Endothelial cell of umbilical vein (primary cell): ENCODE measurements at regions not wholly inside any gene's neighbourhood (a gene's known extent, or its start where the extent isn't known, plus 50 kb on each side); places are given as distances from the start of the nearest gene placed in this dataset.

ENCODE experiments used
- BruUV-seq: library from RNA; stranded (reverse); fragments of 400-500 nt; replicated peaks from 2 replicates; lab custom pipeline; 2021; lab: Mats Ljungman, UMichigan
- CTCF ChIA-PET: fragments of 300-600, 350-600 bp; sonication (Branson Sonifier 250); formaldehyde crosslinking; loops from one replicate; lab custom pipeline; 2021; ENCODE audit warnings: antibody characterized with exemption, inconsistent platforms; lab: Charles Lee
- POLR2A ChIA-PET: fragments of 300-600, 350-600 bp; sonication (Branson Sonifier 250); formaldehyde crosslinking; loops from one replicate; lab custom pipeline; 2021; ENCODE audit warnings: antibody characterized with exemption, inconsistent platforms; lab: Charles Lee
- DNase-seq: peaks from one replicate; pipeline ENCODE4 v3.0.0-alpha.2; 2011; ENCODE audit warnings: low read depth, low spot score
- FAIRE-seq: peaks from 2 replicates; lab custom pipeline; 2011; peaks lifted over from hg19 to GRCh38; lab: Jason Lieb, UNC
- H2AFZ ChIP-seq: 2 replicates; pipeline ENCODE4 v1.6.0; 2012; ENCODE audit warnings: low read depth, low read length, control low read depth, inconsistent platforms
- H3K27ac ChIP-seq: 2 replicates; pipeline ENCODE4 v1.5.1; 2011; ENCODE audit warnings: low read depth, mild to moderate bottlenecking, control low read depth, low read length, moderate library complexity; ENCODE audit not compliant: insufficient read depth
- H3K27me3 ChIP-seq, 2 experiments: 2 replicates each; pipeline versions ENCODE4 v1.6.0 to v1.6.1; 2011; ENCODE audit warnings: low read length in 2 of 2, mixed read lengths in 1 of 2; ENCODE audit not compliant: control insufficient read depth in 2 of 2, insufficient read depth in 2 of 2
- H3K36me3 ChIP-seq, 2 experiments: 2 replicates in 1 of 2; 3 replicates in 1 of 2; pipeline ENCODE4 v1.5.1; 2011; ENCODE audit warnings: low read length in 2 of 2, mild to moderate bottlenecking in 1 of 2, moderate library complexity in 1 of 2; ENCODE audit not compliant: control insufficient read depth in 2 of 2, insufficient read depth in 2 of 2; ENCODE audit errors: extremely low read depth in 1 of 2
- H3K4me1 ChIP-seq: 3 replicates; pipeline ENCODE4 v1.5.1; 2011; ENCODE audit warnings: mild to moderate bottlenecking, low read length; ENCODE audit not compliant: control insufficient read depth, insufficient read depth; ENCODE audit errors: extremely low read depth
- H3K4me2 ChIP-seq: 2 replicates; pipeline ENCODE4 v1.6.1; 2011; ENCODE audit warnings: low read length, control low read depth, mixed read lengths; ENCODE audit not compliant: insufficient read depth
- H3K4me3 ChIP-seq, 3 experiments: fragments of 200-600 bp in 1 of 3; sonication (generic), shearing (Covaris generic) in 1 of 3; replicated peaks in 1 of 3; 2 replicates each; pipeline ENCODE4 v1.5.1; 2011 to 2016; ENCODE audit warnings: control low read depth in 3 of 3, low read length in 3 of 3, mild to moderate bottlenecking in 2 of 3, inconsistent platforms in 1 of 3, low read depth in 1 of 3, moderate library complexity in 1 of 3; ENCODE audit not compliant: insufficient read depth in 1 of 3
- H3K79me2 ChIP-seq: 2 replicates; pipeline ENCODE4 v1.6.0; 2012; ENCODE audit warnings: low read length, inconsistent platforms; ENCODE audit not compliant: control insufficient read depth, insufficient read depth
- H3K9ac ChIP-seq: replicated peaks from 2 replicates; pipeline ENCODE3; 2011; ENCODE audit warnings: low read length, control low read depth; ENCODE audit not compliant: insufficient read depth; ENCODE audit errors: extremely low read depth
- H3K9me1 ChIP-seq: replicated peaks from 3 replicates; pipeline ENCODE4 v1.6.0; 2011; ENCODE audit warnings: mild to moderate bottlenecking, low read length; ENCODE audit not compliant: control insufficient read depth, insufficient read depth; ENCODE audit errors: extremely low read depth
- H3K9me3 ChIP-seq: replicated peaks from 2 replicates; pipeline ENCODE4 v1.5.1; 2012; ENCODE audit warnings: low read length, inconsistent platforms; ENCODE audit not compliant: control insufficient read depth, insufficient read depth
- H4K20me1 ChIP-seq: replicated peaks from 2 replicates; pipeline ENCODE3; 2011; ENCODE audit warnings: mild to moderate bottlenecking, low read length; ENCODE audit not compliant: control insufficient read depth, insufficient read depth; ENCODE audit errors: extremely low read depth
- CTCF ChIP-seq, 2 donors: IDR thresholded peaks; 1 replicate in 1 of 2; 2 replicates in 1 of 2; pipeline ENCODE4 v1.5.1; 2011; ENCODE audit warnings: low read length in 2 of 2, mild to moderate bottlenecking in 2 of 2, moderate library complexity in 2 of 2, control low read depth in 1 of 2, inconsistent platforms in 1 of 2, low read depth in 1 of 2; ENCODE audit not compliant: insufficient read depth in 1 of 2; ENCODE audit errors: extremely low read depth in 1 of 2
- EZH2 ChIP-seq: IDR thresholded peaks from 2 replicates; pipeline ENCODE4 v1.6.1; 2012; ENCODE audit warnings: borderline replicate concordance, low read depth, mild to moderate bottlenecking, moderate library complexity, low read length, inconsistent platforms; ENCODE audit not compliant: severe bottlenecking
- FOS ChIP-seq: IDR thresholded peaks from 2 replicates; pipeline ENCODE4 v1.6.1; 2011; ENCODE audit warnings: mild to moderate bottlenecking, low read length, moderate library complexity, borderline replicate concordance; ENCODE audit not compliant: insufficient read depth
- GATA2 ChIP-seq: IDR thresholded peaks from 2 replicates; pipeline ENCODE4 v1.7.0; 2011; ENCODE audit warnings: low read depth, mild to moderate bottlenecking, moderate library complexity, mixed read lengths, low read length; ENCODE audit not compliant: insufficient read length, insufficient read depth
- JUN ChIP-seq: IDR thresholded peaks from 2 replicates; pipeline ENCODE4 v1.6.1; 2011; ENCODE audit warnings: borderline replicate concordance, low read depth; ENCODE audit not compliant: insufficient read length, insufficient read depth
- MAX ChIP-seq: IDR thresholded peaks from 2 replicates; pipeline ENCODE4 v1.6.1; 2011; ENCODE audit not compliant: insufficient read depth, insufficient read length
- MYC ChIP-seq: IDR thresholded peaks from one replicate; pipeline ENCODE4 v1.6.1; 2011; ENCODE audit warnings: mild to moderate bottlenecking, low read depth, low read length
- POLR2A ChIP-seq: IDR thresholded peaks from 2 replicates; pipeline ENCODE4 v1.6.1; 2012; ENCODE audit warnings: low read depth, mild to moderate bottlenecking, control low read depth, low read length
- POLR2AphosphoS5 ChIP-seq: IDR thresholded peaks from 2 replicates; pipeline ENCODE4 v1.6.1; 2012; ENCODE audit warnings: low read depth, mild to moderate bottlenecking, control low read depth, low read length, moderate library complexity; ENCODE audit not compliant: insufficient read depth
- dilution Hi-C: fragments of 300-500 bp; cut with MboI; formaldehyde crosslinking; loops from one replicate; pipeline ENCODE4 v1.15.0; 2019; ENCODE audit warnings: low sequenced_read_pairs; ENCODE audit not compliant: extremely low pct_ligation_motif_present
- intact Hi-C: fragments of 100-400 bp; cut with micrococcal nuclease; formaldehyde crosslinking; loops from one replicate; pipeline ENCODE4 v1.10.0; 2022

GRCh38 chr2:58568901-58569300 is 327.8 kb upstream of the FANCL start:
- dilution Hi-C loops (no loop called here), intact Hi-C loops (no loop called here)
- Histone ChIP-seq H3K4me2 (no peak overlapping the region), H3K9ac (no peak overlapping the region), H3K79me2 (no peaks in the 10 kb centered on the region), H4K20me1 (no peaks in the 10 kb centered on the region), H3K27me3 (no peaks in the 10 kb centered on the region), H3K9me1 (no peaks in the 10 kb centered on the region), H3K27ac (no peak overlapping the region), H3K4me1 (no peaks in the 10 kb centered on the region), H2AFZ (no peak overlapping the region), H3K36me3 (no peaks in the 10 kb centered on the region), H3K9me3 (no peaks in the 10 kb centered on the region), H3K4me3 (no peak overlapping the region)
- ChIA-PET POLR2A (no interaction called here), CTCF (no interaction called here)
- FAIRE-seq (no peak), DNase-seq (no peak)
- no peak for TF ChIP-seq FOS
- TF ChIP-seq JUN = no peak
- no TSS peak for BruUV-seq

GRCh38 chr2:58562276-58562675 is 321.2 kb upstream of the FANCL start:
- H3K36me3 ChIP-seq = no peaks in the 10 kb centered on the region
- POLR2A ChIA-PET = no interaction called here
- TF ChIP-seq POLR2AphosphoS5 (no peak), POLR2A (no peak), GATA2 (no peak), MAX (no peak), MYC (no peak), EZH2 (no peak), FOS (no peak), JUN (no peak), CTCF (IDR thresholded peaks at IDR 0.05; ENCODE audit: extremely low read depth in 1 of 2, insufficient read depth in 1 of 2, low read depth in 1 of 2, low read length in 2 of 2) (no peak)
- peaks cover 0 to 4% of the 10 kb centered on the region in 2 experiments for H3K27me3 ChIP-seq
- intact Hi-C loops (no loop called here), dilution Hi-C loops (no loop called here)
- no peaks in the 10 kb centered on the region for H3K9me1 ChIP-seq
- H3K27ac ChIP-seq = no peak overlapping the region
- H3K9ac ChIP-seq = no peak overlapping the region
- no peaks in the 10 kb centered on the region for H3K4me1 ChIP-seq
- H3K4me3 ChIP-seq = no peak overlapping the region
- FAIRE-seq = no peak
- no peak overlapping the region for H3K4me2 ChIP-seq
- no peaks in the 10 kb centered on the region for H3K79me2 ChIP-seq
- CTCF ChIA-PET = interaction anchor here (1.0 to 1.1 kb wide), 2 partner anchors 9 to 115 kb away, joined by 3 read pairs; no protein-coding TSS in a partner anchor
- H4K20me1 ChIP-seq = no peaks in the 10 kb centered on the region
- BruUV-seq = no TSS peak
- no peaks in the 10 kb centered on the region for H3K9me3 ChIP-seq
- no peak for DNase-seq
- H2AFZ ChIP-seq = no peak overlapping the region
